Muscle of leg (tissue), 3 donors: ENCODE measurements at regions not wholly inside any gene's neighbourhood (a gene's known extent, or its start where the extent isn't known, plus 50 kb on each side); places are given as distances from the start of the nearest gene placed in this dataset.
A peak's percentile ranks its signal among the peaks of the same experiment; 100 is the strongest.

Experiments used
- DNase-seq: peaks from one replicate; pipeline ENCODE4 v3.0.0; 2013
- H3K27ac ChIP-seq: one replicate; pipeline ENCODE4 v1.5.1; 2013; ENCODE audit warnings: mild to moderate bottlenecking, low read length, control low read depth
- H3K27me3 ChIP-seq: one replicate; pipeline ENCODE4 v1.6.1; 2013; ENCODE audit warnings: low read length; ENCODE audit not compliant: control insufficient read depth, insufficient read depth
- H3K36me3 ChIP-seq: one replicate; pipeline ENCODE4 v1.6.1; 2013; ENCODE audit warnings: low read length; ENCODE audit not compliant: control insufficient read depth, insufficient read depth
- H3K4me1 ChIP-seq: one replicate; pipeline ENCODE4 v1.6.1; 2013; ENCODE audit warnings: low read length; ENCODE audit not compliant: control insufficient read depth, insufficient read depth
- H3K4me3 ChIP-seq: one replicate; pipeline ENCODE4 v1.5.1; 2013; ENCODE audit warnings: low read length, control low read depth
- H3K9me3 ChIP-seq: replicated peaks from 2 replicates; pipeline ENCODE4 v1.6.1; 2013; ENCODE audit warnings: low read depth, low read length; ENCODE audit not compliant: control insufficient read depth
- WGBS: methylation state at CpG from one replicate; pipeline ENCODE4 v1.1.5; 2013; ENCODE audit warnings: missing lambda C conversion rate; ENCODE audit not compliant: insufficient coverage; 5-methylcytosine and 5-hydroxymethylcytosine counted together

DNA sequence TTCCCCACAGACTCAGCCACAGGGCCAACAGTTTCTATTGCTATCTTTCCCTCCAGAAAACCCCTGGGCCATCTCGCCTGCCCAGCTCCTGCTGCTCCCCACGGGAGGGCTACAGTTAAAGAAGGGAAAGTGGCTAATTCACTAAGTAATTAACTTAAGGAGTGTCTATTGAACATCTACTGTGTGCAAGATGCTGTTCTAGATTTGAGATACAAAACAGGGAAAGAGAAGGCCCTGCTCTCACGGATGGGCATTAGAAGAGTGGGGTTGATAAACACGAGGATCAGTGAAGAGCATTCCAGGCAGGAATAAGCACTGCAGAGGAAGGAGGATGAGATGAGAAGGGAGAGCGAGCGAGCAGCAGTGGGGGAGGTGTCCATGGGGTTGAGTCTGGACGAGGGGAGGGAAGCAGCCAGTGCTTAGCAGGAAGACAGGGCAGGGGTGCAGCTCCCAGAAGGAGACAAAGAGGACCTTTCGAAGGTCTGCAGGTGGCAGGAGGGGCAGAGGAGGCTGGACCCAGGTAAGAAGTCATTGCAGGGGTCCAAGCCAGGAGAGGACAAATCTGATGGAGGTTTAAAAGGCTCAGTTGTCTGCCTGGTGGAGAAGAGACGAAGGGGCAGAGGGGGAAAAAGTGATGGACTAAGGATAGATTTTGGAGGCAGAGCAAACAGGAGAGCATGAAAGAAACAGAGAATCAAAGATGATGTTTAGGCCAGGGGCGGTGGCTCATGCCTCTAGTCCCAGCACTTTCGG, 64.7 kb downstream of the KLF15 start:
- H3K4me1 ChIP-seq = peaks cover 7% of the 10 kb centered on the region
- no peak overlapping the region for H3K4me3 ChIP-seq
- H3K27me3 ChIP-seq = peaks cover 33% of the 10 kb centered on the region
- no peaks in the 10 kb centered on the region for H3K36me3 ChIP-seq
- DNase-seq = no peak
- H3K9me3 ChIP-seq = no peaks in the 10 kb centered on the region
- no peak overlapping the region for H3K27ac ChIP-seq
- WGBS = 34% methylated on average over 7 of the region's 11 CpGs

DNA sequence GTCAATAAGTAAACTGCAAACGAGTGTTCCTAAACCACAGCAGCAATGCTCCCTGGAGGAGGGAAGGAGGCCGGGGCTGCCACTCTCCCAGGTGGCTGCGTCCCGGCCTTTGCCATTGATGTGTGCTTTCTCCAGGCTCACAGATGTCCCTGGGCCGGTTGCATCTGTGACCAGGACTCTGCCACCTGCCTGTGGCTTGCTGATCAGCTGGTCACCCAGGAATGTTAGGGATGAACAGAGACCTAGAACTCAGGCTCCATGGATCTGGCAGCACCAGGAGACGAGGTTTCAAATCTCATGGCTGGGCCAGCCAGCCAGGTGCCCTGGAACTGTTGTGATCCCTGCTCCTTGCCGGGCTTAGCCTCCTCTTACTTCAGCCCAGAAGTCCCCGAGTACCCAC, 65.7 kb downstream of the KLF15 start:
- Histone ChIP-seq H3K9me3 (no peaks in the 10 kb centered on the region), H3K4me3 (no peak overlapping the region), H3K27me3 (peaks cover 42% of the 10 kb centered on the region), H3K36me3 (no peaks in the 10 kb centered on the region), H3K27ac (no peak overlapping the region), H3K4me1 (peaks cover 14% of the 10 kb centered on the region)
- 49% methylated on average over 8 of the region's 8 CpGs for WGBS
- no peak for DNase-seq

- no peak overlapping the region for H3K27ac ChIP-seq
- 64% methylated on average over 5 of the region's 6 CpGs for WGBS
- H3K4me3 ChIP-seq = no peak overlapping the region
- no peaks in the 10 kb centered on the region for H3K9me3 ChIP-seq
- peaks cover 14% of the 10 kb centered on the region for H3K4me1 ChIP-seq
- no peaks in the 10 kb centered on the region for H3K36me3 ChIP-seq
- DNase-seq = no peak
- H3K27me3 ChIP-seq = peaks cover 43% of the 10 kb centered on the region
These were observed 66.1 kb downstream of the KLF15 start for GRCh38 chr3:126291061-126291460.

- H3K36me3 ChIP-seq = no peaks in the 10 kb centered on the region
- no peak overlapping the region for H3K27ac ChIP-seq
- H3K4me1 ChIP-seq = peaks cover 14% of the 10 kb centered on the region
- H3K9me3 ChIP-seq = no peaks in the 10 kb centered on the region
- no CpG with 5 or more reads among the region's 1 CpG for WGBS
- no peak overlapping the region for H3K4me3 ChIP-seq
- DNase-seq = no peak
- peaks cover 43% of the 10 kb centered on the region for H3K27me3 ChIP-seq
These were observed 66.9 kb downstream of the KLF15 start for GRCh38 chr3:126290325-126290724.

GRCh38 chr3:126289096-126289495, 68.1 kb downstream of the KLF15 start:
- peaks cover 43% of the 10 kb centered on the region for H3K27me3 ChIP-seq
- DNase-seq = no peak
- no peaks in the 10 kb centered on the region for H3K36me3 ChIP-seq
- WGBS = no CpG with 5 or more reads among the region's 1 CpG
- H3K27ac ChIP-seq = no peak overlapping the region
- H3K9me3 ChIP-seq = no peaks in the 10 kb centered on the region
- no peak overlapping the region for H3K4me3 ChIP-seq
- H3K4me1 ChIP-seq = peaks cover 14% of the 10 kb centered on the region

GRCh38 chr3:126288314-126288713, 68.9 kb downstream of the KLF15 start:
- no peak overlapping the region for H3K4me3 ChIP-seq
- H3K4me1 ChIP-seq = peaks cover 14% of the 10 kb centered on the region
- H3K27ac ChIP-seq = no peak overlapping the region
- H3K27me3 ChIP-seq = peaks cover 43% of the 10 kb centered on the region
- WGBS = 16% methylated on average over 17 of the region's 20 CpGs
- H3K36me3 ChIP-seq = no peaks in the 10 kb centered on the region
- DNase-seq = no peak
- no peaks in the 10 kb centered on the region for H3K9me3 ChIP-seq

GRCh38 chr3:126287536-126288241, 69.5 kb downstream of the KLF15 start:
- Histone ChIP-seq H3K9me3 (no peaks in the 10 kb centered on the region), H3K27ac (peak overlapping the region; percentile 57), H3K27me3 (peaks cover 43% of the 10 kb centered on the region), H3K4me3 (peak overlapping the region; percentile 39), H3K4me1 (peaks cover 14% of the 10 kb centered on the region), H3K36me3 (no peaks in the 10 kb centered on the region)
- 0% methylated on average over 35 of the region's 39 CpGs for WGBS
- peak; percentile 48 for DNase-seq

GRCh38 chr3:126287171-126287535, 70.1 kb downstream of the KLF15 start:
- H3K36me3 ChIP-seq = no peaks in the 10 kb centered on the region
- H3K4me3 ChIP-seq = peak overlapping the region; percentile 39
- WGBS = 0% methylated on average over 2 of the region's 7 CpGs
- H3K27ac ChIP-seq = peak overlapping the region; percentile 57
- H3K4me1 ChIP-seq = peaks cover 14% of the 10 kb centered on the region
- DNase-seq = no peak
- H3K9me3 ChIP-seq = no peaks in the 10 kb centered on the region
- H3K27me3 ChIP-seq = peaks cover 41% of the 10 kb centered on the region

DNA sequence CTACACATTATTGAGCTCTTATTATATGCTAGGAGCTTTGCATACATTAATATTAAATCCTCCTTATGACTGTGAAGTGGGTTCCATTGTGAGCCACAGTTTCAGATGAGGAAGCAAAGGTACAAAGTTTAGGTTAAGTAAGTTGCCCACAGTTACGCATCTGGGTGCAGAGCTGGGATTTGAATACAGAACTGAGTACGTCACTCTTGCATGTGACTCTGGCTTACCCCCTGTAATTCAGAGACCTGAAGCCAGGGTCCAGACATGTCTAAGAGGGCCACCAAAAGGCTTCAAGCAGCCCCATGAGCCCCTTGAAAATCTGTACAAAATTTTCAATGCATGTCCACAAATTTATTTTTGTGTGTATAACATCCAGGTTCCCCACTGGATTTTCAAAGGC, 71.8 kb downstream of the KLF15 start:
- Histone ChIP-seq H3K9me3 (no peaks in the 10 kb centered on the region), H3K27ac (no peak overlapping the region), H3K4me1 (peaks cover 14% of the 10 kb centered on the region), H3K4me3 (no peak overlapping the region), H3K27me3 (peaks cover 26% of the 10 kb centered on the region), H3K36me3 (no peaks in the 10 kb centered on the region)
- whole genome bisulfite sequencing = 88% methylated on average over 2 of the region's 2 CpGs
- no peak for DNase-seq

DNA sequence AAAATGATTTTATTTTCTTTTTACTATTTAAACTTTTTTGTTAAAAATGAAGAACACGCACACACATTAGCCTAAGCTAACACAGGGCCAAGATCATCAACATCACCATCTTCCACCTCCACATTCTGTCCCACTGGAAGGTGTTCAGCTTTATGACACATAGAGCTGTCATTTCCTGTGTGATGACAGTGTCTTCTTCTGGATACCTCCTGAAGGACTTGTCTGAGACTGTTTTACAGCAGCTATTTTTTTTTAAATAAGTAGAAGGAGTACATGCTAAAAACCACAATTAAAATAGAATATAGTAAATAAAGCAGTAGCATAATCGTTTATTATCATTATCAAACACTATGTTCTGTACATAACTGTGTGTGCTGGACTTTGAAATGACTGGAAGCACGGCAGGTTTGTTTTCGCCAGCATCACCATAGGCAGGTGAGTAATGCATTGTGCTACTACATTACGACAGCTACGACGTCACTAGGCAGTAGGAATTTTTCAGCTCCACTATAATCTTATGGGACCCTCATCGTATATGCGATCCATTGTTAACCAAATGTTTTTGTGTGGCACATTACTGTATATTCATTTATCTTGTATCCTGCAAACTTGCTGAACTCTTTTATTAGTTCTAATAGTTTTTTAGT, 72.8 kb downstream of the KLF15 start:
- H3K9me3 ChIP-seq = no peaks in the 10 kb centered on the region
- peaks cover 23% of the 10 kb centered on the region for H3K27me3 ChIP-seq
- no CpG with 5 or more reads among the region's 9 CpGs for WGBS
- no peak overlapping the region for H3K4me3 ChIP-seq
- no peak overlapping the region for H3K27ac ChIP-seq
- H3K4me1 ChIP-seq = peaks cover 14% of the 10 kb centered on the region
- H3K36me3 ChIP-seq = no peaks in the 10 kb centered on the region
- no peak for DNase-seq
